ENCODE measurements at regions not wholly inside any gene's neighbourhood (a gene's known extent, or its start where the extent isn't known, plus 50 kb on each side); places are given as distances from the start of the nearest gene placed in this dataset.
"Not testable (repeated sequence)": the region's sequence is repeated elsewhere in the genome, so short reads cannot be mapped to it uniquely, and the experiment has no call there.

DNA sequence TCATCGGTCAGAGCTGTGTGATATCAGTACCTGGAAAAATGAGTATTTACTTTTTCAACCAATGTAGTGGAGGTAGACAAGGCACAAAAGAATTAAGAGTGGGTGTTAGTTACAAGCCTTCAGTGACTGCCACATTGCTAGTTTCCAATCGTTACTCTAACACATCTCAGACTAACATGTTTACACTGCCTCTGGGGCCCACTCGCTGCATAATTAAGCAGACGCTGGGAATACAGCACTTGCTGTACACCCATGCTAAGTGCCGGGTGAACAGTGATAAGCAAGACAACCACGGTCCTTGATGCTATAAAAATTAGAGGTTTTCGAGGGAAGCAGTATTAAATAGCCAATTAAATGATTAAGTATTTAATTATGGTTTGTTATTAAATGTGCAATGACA lies 1147.6 kb downstream of the AACS start:
- in situ Hi-C loops (cut with MboI; ENCODE audit: low sequenced_read_pairs) = no loop called here

GRCh38 chr12:126218697-126219096 lies 1153.5 kb downstream of the AACS start:
- in situ Hi-C loops (cut with MboI; ENCODE audit: low sequenced_read_pairs) = no loop called here

GRCh38 chr12:126219139-126219538 lies 1153.9 kb downstream of the AACS start:
- in situ Hi-C loops (cut with MboI; ENCODE audit: low sequenced_read_pairs) = no loop called here

- in situ Hi-C loops (cut with MboI; ENCODE audit: low sequenced_read_pairs) = no loop called here
These were observed 1154.5 kb downstream of the AACS start for GRCh38 chr12:126219654-126220279.

DNA sequence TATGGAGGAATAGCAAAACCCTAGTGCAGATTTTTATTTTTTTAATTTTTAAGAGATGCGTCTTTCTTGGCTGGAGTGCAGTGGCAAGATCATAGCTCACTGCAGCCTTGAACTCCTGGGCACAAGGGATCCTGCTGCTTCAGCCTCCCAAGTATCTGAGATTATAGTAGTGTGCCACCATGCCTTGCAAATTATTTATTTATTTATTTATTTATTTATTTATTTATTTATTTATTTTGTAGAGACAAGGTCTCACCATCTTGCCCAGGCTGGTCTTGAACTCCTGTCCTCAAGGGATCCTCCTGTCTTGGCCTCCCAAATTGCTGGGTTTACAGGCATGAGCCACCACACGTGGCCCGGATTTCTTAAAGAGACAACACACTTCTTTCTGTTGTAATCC lies 1158.8 kb downstream of the AACS start:
- in situ Hi-C loops (cut with MboI; ENCODE audit: low sequenced_read_pairs) = no loop called here

DNA sequence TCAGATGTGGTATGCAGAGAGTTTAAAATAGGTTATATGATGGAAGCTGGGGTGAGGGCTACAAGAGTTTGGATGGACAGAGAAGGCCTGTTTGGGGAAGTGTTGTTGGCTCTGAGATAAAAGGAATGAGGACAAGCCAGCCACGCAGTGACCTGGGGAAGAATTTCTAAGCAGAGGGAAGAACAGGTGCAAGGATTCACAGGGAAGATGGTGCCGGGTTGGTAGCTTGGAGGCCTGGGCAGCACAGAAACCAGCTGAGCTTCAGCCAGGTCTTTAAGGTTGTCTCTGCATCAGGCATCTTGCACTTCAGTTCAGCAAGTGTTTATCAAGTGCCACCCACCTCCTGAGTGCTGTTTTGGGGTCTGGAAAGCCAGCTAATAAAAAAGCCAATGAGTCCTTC lies 1163.7 kb downstream of the AACS start:
- in situ Hi-C loops (cut with MboI; ENCODE audit: low sequenced_read_pairs) = no loop called here

DNA sequence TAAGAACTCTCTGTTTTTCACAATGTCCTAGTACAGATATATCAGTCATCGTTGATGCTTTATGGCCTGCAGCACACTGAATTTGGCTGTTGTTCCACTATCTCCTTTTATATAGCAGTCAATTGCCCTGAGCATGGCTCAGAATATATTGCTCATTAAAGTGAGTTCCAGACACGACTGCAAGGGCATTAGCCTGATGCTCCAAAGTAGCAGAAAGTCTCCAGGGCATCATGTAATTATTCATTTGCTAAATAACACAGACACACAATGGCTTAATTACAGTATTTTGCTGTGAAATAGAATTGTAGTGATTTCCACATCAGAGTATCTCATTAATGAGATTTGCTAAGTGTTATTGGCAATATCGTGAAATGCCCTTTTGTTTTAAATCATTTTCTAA lies 1167.5 kb downstream of the AACS start:
- in situ Hi-C loops (cut with MboI; ENCODE audit: low sequenced_read_pairs) = no loop called here

DNA sequence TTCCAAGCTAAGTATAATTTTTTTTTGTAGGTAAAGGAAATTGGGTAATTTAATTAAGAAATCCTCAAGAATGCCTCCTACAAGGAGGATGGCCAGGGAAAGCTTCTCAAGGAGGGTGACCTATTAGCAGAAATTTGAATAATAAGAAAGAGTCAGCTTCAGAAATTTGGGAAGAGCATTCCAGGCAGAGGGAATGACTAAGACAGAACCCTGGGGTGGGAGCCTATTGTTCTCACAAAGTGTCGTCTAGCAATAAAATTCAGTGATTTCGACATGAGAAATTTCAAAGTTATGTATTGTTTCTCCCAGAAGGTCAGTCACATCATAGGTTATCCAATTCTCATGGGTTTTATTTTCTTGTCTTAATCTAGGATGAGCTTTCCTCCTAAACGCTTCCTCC lies 1168.4 kb downstream of the AACS start:
- in situ Hi-C loops (cut with MboI; ENCODE audit: low sequenced_read_pairs) = no loop called here

DNA sequence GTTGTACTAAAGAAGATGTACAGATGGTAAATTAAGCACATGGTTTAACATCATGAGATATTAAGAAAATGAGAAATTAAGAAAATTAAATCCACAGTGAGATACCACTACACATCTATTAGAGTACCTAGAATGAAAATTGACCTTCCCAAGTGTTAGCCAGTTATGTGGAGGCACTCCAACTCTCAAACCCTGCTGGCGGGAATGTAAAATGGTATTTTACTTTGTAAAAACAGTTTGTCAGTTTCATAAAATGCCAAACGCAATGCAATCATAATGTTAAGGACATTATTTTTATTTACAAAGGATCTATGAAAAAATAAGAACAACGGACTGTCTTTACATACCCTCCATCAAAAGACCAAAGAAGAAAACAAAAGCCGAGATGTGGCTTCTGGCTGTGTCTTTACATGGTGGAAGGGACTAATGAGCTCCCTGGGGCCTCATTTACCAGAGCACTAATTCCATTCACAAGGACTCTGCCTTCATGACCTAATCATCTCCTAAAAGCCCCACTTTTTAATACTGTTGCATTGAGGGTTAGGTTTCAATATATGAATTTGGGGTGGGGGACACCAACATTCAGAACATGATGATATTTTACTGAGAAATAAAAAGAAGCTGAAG lies 1178.7 kb downstream of the AACS start:
- in situ Hi-C loops (cut with MboI; ENCODE audit: low sequenced_read_pairs) = no loop called here

GRCh38 chr12:126247936-126248335 lies 1182.7 kb downstream of the AACS start:
- in situ Hi-C loops (cut with MboI; ENCODE audit: low sequenced_read_pairs) = no loop called here

DNA sequence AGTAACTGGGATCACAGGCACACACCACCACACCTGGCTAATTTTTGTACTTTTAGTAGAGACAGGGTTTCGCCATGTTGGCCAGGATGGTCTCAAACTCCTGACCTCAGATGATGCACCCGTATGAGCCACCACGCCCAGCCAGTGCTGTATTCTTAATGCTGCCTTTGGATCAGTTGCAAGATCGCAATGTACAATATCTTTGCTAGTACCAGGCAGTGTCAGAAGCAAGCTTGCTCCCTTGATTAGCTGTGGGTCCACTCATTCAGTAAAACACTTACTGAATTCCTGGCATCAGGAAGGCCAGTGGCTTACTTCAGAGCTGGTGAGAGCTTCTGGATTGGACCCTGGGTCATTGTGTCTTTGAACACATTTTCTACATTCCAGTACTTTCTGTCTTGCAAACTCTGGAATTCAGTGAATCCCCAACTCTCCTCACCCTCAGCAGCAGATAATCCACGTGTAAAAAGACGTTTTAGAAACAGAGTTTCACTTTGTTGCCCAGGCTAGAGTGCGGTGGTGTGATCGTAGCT lies 1183.7 kb downstream of the AACS start:
- in situ Hi-C loops (cut with MboI; ENCODE audit: low sequenced_read_pairs) = no loop called here

- in situ Hi-C loops (cut with MboI; ENCODE audit: low sequenced_read_pairs) = no loop called here
These were observed 1193.0 kb downstream of the AACS start for GRCh38 chr12:126258190-126258589.

DNA sequence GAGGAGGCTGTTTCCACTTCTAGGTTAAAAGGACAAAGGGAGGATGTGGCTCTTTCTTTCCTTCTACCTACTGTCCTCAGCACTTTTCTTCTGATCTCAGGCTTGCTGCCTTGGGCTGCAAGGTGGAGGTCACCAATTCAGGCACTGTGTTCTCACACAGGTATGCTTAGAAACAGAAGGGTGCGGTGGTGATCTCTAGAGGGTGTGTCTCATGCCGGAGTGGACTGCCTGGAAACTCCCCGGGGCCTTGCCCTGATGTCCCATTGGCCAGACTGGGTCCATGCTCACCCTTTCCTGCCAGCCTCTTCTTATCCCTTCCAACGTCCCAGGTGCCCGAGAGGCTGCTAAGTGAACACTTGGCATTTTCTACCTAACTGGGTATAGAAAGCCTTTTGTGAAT lies 1197.6 kb downstream of the AACS start:
- in situ Hi-C loops (cut with MboI; ENCODE audit: low sequenced_read_pairs) = no loop called here

GRCh38 chr12:126268222-126268621 lies 1203.0 kb downstream of the AACS start:
- in situ Hi-C loops (cut with MboI; ENCODE audit: low sequenced_read_pairs) = no loop called here

- in situ Hi-C loops (cut with MboI; ENCODE audit: low sequenced_read_pairs) = no loop called here
These were observed 1205.9 kb downstream of the AACS start for GRCh38 chr12:126271159-126271558.

- in situ Hi-C loops (cut with MboI; ENCODE audit: low sequenced_read_pairs) = no loop called here
These were observed 1217.5 kb downstream of the AACS start for GRCh38 chr12:126282691-126283090.

DNA sequence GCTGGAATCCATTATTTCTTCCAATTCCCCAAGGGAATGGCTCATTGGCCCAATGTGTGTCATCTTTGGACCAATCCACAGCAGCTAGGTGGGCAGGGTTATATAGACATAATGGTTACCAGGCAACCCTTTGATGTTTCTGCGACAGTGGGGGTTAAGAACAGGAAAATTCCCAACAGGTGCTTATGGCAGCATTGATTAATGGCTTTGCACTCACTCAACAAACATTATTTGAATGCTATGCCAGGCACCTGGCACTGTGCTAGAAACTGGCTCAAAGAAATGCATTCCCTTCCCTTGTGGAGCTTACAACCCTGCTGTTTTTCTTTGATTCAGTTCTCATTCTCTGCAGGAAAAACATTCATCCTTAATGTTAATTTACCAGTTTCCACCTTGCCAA lies 1221.0 kb downstream of the AACS start:
- in situ Hi-C loops (cut with MboI; ENCODE audit: low sequenced_read_pairs) = no loop called here

DNA sequence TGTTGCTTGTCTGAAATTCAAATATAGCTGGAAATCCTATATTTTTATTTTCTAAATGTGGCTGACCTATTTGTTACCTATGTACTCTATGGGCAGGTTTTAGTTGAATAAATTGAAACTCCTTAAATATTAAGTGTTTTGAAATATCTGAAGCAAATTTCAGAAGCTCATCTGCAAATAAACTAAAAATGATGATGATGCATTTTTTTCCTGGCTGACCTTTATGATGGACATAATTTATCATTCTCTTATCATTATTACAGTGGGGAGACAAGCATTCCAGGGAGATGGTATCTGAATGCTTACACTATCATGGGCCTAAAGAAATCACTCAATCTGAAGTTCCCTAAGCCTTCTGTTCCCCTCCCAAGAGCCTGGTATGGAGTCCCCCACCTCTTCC lies 1225.2 kb downstream of the AACS start:
- in situ Hi-C loops (cut with MboI; ENCODE audit: low sequenced_read_pairs) = no loop called here

- in situ Hi-C loops (cut with MboI; ENCODE audit: low sequenced_read_pairs) = not testable (repeated sequence)
These were observed 1226.8 kb downstream of the AACS start for GRCh38 chr12:126291987-126292386.

DNA sequence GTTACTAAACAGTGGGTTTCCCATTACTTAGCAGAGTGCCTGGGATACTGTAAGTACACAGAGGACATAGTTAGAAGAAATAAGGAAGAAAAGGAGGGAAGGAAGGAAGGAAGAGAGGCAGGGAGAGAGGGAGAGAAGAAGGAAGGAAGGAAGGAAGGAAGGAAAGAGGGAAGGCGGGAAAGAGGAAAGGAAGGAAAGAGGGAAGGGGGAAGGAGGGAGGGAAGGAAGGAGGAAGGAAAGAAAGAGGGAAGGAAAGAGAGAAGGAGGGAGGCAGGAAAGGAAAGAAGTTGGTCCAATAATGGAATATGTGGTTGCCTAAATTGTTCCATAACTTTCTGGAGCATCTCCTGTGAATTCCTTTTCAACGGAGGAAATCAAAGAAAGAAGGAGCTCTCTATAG lies 1230.4 kb downstream of the AACS start:
- in situ Hi-C loops (cut with MboI; ENCODE audit: low sequenced_read_pairs) = no loop called here

DNA sequence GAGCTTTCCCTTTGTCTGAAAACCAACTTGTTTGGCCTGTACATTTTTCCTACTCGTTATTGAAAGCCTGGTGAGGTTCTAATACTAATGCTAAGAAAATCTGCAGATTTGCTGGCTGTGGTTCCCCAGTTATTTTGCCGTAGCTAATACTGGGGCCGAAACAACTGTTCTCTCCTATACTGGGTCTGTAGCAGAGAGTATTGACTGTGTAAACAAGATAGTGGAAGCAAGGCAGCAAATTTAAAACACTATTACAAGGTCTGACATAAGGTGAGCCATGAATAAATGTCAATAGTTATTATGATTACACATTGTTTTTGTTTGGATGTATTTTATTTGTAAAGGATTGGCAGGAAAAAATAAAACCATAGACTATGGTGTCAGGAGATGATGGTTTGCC lies 1244.0 kb downstream of the AACS start:
- in situ Hi-C loops (cut with MboI; ENCODE audit: low sequenced_read_pairs) = no loop called here

GRCh38 chr12:126312457-126312856 lies 1247.2 kb downstream of the AACS start:
- in situ Hi-C loops (cut with MboI; ENCODE audit: low sequenced_read_pairs) = no loop called here

GRCh38 chr12:126316411-126316810 lies 1251.2 kb downstream of the AACS start:
- in situ Hi-C loops (cut with MboI; ENCODE audit: low sequenced_read_pairs) = no loop called here

All from HL-60/S4 (cell line).